ENCODE measurements at regions not wholly inside any gene's neighbourhood (a gene's known extent, or its start where the extent isn't known, plus 50 kb on each side); places are given as distances from the start of the nearest gene placed in this dataset.

DNA sequence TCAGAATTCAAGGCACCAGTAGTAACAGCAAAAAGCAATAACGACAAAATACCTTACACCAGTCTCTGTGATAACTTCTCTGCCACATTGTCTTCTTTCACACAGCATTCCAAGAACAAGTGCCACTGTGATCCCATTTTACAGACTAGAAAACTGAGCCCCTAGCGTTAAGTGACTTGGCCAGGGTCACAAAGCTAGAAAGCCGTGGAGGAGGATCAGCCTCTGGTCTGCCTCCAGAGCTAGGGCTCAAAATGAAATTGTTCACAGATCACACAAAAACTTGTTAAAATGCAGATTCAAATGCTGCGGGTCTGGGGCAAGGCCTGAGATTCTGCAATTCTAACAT is 154.1 kb downstream of the FAM114A2 start:
- H3K27ac ChIP-seq: no peak overlapping the region

DNA sequence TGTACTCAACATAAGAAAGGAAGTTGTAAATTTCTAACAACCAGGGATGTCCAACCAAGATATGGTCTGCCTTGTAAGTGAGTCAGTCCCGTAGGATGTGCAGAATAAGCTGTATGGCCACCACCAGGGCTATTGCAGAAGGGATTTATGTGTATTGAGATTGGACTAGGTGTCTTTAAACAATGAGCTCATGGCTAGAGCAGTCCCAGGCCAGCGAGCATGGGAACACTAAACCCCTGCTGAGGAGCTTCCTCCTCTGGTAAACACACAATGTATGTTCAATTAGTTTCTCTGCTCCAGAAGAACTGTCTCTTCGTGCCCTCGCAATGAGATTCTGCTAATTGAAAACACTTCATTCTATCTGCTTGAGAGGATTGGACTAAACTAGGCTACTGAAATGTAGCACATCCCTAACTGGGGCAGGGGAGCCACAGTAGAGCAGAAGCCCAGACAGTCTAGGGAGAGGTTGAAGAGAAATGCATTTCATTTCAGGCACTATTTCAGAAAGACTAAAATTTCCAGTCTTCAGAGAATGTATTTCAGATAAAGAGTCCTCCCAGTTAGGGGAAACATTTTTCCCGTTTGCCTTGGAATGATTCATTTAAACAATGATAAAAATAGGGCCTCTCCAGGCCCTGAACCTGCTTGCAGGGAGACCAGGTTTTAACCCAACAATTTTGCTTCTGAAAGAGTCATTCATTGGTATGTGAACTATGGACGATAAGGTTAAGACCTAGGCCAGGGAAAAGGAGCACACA is 154.7 kb downstream of the FAM114A2 start:
- no peaks in the 10 kb centered on the region for H3K27me3 ChIP-seq
- no peaks in the 10 kb centered on the region for H3K4me1 ChIP-seq
- no peak overlapping the region for H3K27ac ChIP-seq
- no peak for DNase-seq
- peaks cover 0 to 1% (median 0%) of the 10 kb centered on the region in 4 donors for H3K9me3 ChIP-seq
- H3K36me3 ChIP-seq: no peaks in the 10 kb centered on the region
- intact Hi-C loops (cut with DNase I): no loop called here
- TF ChIP-seq, protein P1, sequence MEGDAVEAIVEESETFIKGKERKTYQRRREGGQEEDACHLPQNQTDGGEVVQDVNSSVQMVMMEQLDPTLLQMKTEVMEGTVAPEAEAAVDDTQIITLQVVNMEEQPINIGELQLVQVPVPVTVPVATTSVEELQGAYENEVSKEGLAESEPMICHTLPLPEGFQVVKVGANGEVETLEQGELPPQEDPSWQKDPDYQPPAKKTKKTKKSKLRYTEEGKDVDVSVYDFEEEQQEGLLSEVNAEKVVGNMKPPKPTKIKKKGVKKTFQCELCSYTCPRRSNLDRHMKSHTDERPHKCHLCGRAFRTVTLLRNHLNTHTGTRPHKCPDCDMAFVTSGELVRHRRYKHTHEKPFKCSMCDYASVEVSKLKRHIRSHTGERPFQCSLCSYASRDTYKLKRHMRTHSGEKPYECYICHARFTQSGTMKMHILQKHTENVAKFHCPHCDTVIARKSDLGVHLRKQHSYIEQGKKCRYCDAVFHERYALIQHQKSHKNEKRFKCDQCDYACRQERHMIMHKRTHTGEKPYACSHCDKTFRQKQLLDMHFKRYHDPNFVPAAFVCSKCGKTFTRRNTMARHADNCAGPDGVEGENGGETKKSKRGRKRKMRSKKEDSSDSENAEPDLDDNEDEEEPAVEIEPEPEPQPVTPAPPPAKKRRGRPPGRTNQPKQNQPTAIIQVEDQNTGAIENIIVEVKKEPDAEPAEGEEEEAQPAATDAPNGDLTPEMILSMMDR (IDR thresholded peaks at IDR 0.05): no peak
- no peak for TF ChIP-seq POLR2AphosphoS5 (IDR thresholded peaks at IDR 0.05)
- no peak for TF ChIP-seq POLR2A (IDR thresholded peaks at IDR 0.05)
- no peak for TF ChIP-seq EP300 (IDR thresholded peaks at IDR 0.05)
- H3K4me3 ChIP-seq: no peak overlapping the region
- 58 to 61% methylated on average over 6 of the region's 6 CpGs for WGBS, 2 donors

More for the DNA sequence above, 154.1 kb downstream of the FAM114A2 start:
- TF ChIP-seq, protein P1 (IDR thresholded peaks at IDR 0.05): no peak
- TF ChIP-seq POLR2AphosphoS5 (IDR thresholded peaks at IDR 0.05) (no peak), POLR2A (IDR thresholded peaks at IDR 0.05) (no peak), EP300 (IDR thresholded peaks at IDR 0.05) (no peak)
- Histone ChIP-seq H3K4me1 (no peaks in the 10 kb centered on the region), H3K36me3 (no peaks in the 10 kb centered on the region), H3K4me3 (no peak overlapping the region), H3K27me3 (no peaks in the 10 kb centered on the region), H3K9me3 (no peaks in the 10 kb centered on the region)
- DNase-seq: no peak
- intact Hi-C loops (cut with DNase I): no loop called here
- WGBS, 2 donors: 80 to 92% methylated on average over 4 of the region's 4 CpGs

DNA sequence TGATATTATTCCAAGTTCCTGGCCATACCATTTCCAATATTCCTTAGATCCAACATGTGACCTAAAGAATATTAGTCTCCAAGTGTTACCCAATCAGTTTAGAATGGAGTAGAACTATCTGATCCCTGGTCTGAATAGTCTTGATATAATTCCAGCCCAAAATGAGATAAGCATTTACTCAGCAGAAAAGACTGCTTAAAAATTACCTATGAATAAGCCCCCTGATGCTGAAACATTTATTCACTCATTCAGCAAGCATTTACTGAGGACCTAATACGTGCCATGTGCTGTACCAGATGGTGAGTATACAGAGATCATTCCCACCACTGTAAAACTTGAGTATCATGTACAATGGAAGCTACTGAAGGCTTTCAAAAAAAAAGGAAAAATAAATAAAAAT is 157.0 kb downstream of the FAM114A2 start:
- peaks cover 0 to 2% (median 0%) of the 10 kb centered on the region in 4 donors for H3K9me3 ChIP-seq
- no peak overlapping the region for H3K4me3 ChIP-seq
- no peaks in the 10 kb centered on the region for H3K4me1 ChIP-seq
- TF ChIP-seq POLR2AphosphoS5 (IDR thresholded peaks at IDR 0.05) (no peak), EP300 (IDR thresholded peaks at IDR 0.05) (no peak), POLR2A (IDR thresholded peaks at IDR 0.05) (no peak)
- TF ChIP-seq, protein P1 (IDR thresholded peaks at IDR 0.05): no peak
- no peak overlapping the region for H3K27ac ChIP-seq
- 16 to 61% methylated on average over 1 of the region's 1 CpG for WGBS, 2 donors
- intact Hi-C loops (cut with DNase I): no loop called here
- no peaks in the 10 kb centered on the region for H3K36me3 ChIP-seq
- no peak for DNase-seq
- H3K27me3 ChIP-seq: no peaks in the 10 kb centered on the region

DNA sequence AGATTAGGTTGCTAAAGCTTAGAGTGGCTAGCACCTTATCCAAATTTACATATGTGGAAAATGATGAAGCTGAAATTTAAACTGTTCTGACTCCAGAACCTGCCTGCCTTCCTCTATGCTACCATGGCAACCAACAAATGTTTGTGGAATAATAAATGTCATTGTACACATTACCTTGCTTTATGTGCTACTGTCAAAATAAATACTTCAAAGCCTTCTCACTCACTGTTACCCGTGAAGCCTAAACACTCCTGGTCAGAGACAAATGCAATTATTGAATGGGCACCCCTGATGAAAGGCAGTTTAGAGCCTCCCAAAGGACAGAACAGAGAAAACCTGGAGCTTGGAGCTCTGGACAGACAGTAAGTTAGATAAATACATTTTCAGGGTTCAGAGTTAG is 158.6 kb downstream of the FAM114A2 start:
- no peaks in the 10 kb centered on the region for H3K27me3 ChIP-seq
- H3K9me3 ChIP-seq: peaks cover 0 to 2% (median 0%) of the 10 kb centered on the region in 4 donors
- H3K27ac ChIP-seq: no peak overlapping the region
- no peaks in the 10 kb centered on the region for H3K36me3 ChIP-seq
- no peaks in the 10 kb centered on the region for H3K4me1 ChIP-seq
- TF ChIP-seq EP300 (IDR thresholded peaks at IDR 0.05) (no peak), POLR2A (IDR thresholded peaks at IDR 0.05) (no peak), POLR2AphosphoS5 (IDR thresholded peaks at IDR 0.05) (no peak)
- TF ChIP-seq, protein P1 (IDR thresholded peaks at IDR 0.05): no peak
- 9 to 20% methylated on average over 1 of the region's 1 CpG for WGBS, 2 donors
- DNase-seq: no peak
- H3K4me3 ChIP-seq: no peak overlapping the region
- intact Hi-C loops (cut with DNase I): no loop called here

DNA sequence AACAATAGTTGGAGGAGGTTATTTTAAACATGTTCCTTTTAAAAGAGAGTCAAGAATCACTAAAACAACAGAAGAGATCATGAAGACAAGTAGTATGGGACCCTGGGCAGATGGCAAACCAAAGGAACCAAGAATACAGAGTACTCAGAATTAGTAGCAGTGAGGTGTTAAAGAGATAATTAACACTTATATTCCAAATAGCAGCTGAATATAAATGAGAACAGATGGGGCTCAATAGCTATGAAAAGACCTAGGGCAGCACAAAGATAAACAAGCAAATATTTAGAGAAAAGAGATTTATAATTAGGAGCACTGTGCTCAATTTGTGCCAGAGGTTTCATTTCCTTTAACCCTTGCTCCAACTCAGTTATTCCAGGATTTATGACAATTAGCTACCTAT is 159.1 kb downstream of the FAM114A2 start:
- H3K4me1 ChIP-seq: no peaks in the 10 kb centered on the region
- intact Hi-C loops (cut with DNase I): no loop called here
- TF ChIP-seq POLR2AphosphoS5 (IDR thresholded peaks at IDR 0.05) (no peak), POLR2A (IDR thresholded peaks at IDR 0.05) (no peak), EP300 (IDR thresholded peaks at IDR 0.05) (no peak)
- TF ChIP-seq, protein P1 (IDR thresholded peaks at IDR 0.05): no peak
- H3K4me3 ChIP-seq: no peak overlapping the region
- H3K27me3 ChIP-seq: no peaks in the 10 kb centered on the region
- DNase-seq: no peak
- H3K36me3 ChIP-seq: no peaks in the 10 kb centered on the region
- H3K9me3 ChIP-seq: peaks cover 0 to 4% (median 0%) of the 10 kb centered on the region in 4 donors
- H3K27ac ChIP-seq: no peak overlapping the region

Data from sigmoid colon (tissue), 6 donors.